Activated CD4-positive, alpha-beta T cell treated with anti-CD3 and anti-CD28 coated beads, Interleukin-2, amount 50 U/mL, for 48 hours (primary cell): ENCODE measurements at regions not wholly inside any gene's neighbourhood (a gene's known extent, or its start where the extent isn't known, plus 50 kb on each side); places are given as distances from the start of the nearest gene placed in this dataset.

ENCODE experiments used
- DNase-seq, 2 experiments: peaks; one replicate each; pipeline ENCODE4 v3.0.0-alpha.2; 2020

GRCh38 chr10:69684020-69684980 lies 54.3 kb downstream of the FAM241B start:
- no peak for DNase-seq

- DNase-seq = no peak
These were observed 54.9 kb downstream of the FAM241B start for GRCh38 chr10:69684981-69685353.

GRCh38 chr10:69685426-69685801 lies 55.4 kb downstream of the FAM241B start:
- DNase-seq = no peak

- no peak for DNase-seq
These were observed 55.9 kb downstream of the FAM241B start for GRCh38 chr10:69685802-69686585.

- DNase-seq = no peak
These were observed 56.8 kb downstream of the FAM241B start for GRCh38 chr10:69686866-69687265.

GRCh38 chr10:69687426-69687825 lies 57.4 kb downstream of the FAM241B start:
- DNase-seq = no peak

- DNase-seq = no peak
These were observed 62.2 kb downstream of the FAM241B start for GRCh38 chr10:69692267-69692666.

GRCh38 chr10:69692891-69693290 lies 62.8 kb downstream of the FAM241B start:
- no peak for DNase-seq

- DNase-seq = no peak
These were observed 63.8 kb downstream of the FAM241B start for GRCh38 chr10:69693886-69694285.

- peak in 1 of 2 experiments; percentile 21 for DNase-seq
These were observed 66.2 kb downstream of the FAM241B start for GRCh38 chr10:69696073-69696731.

GRCh38 chr10:69697006-69697405 lies 67.0 kb downstream of the FAM241B start:
- DNase-seq = no peak

GRCh38 chr10:69703256-69703655 lies 73.2 kb downstream of the FAM241B start:
- no peak for DNase-seq

- no peak for DNase-seq
These were observed 74.0 kb downstream of the FAM241B start for GRCh38 chr10:69703766-69704630.

- DNase-seq = no peak
These were observed 79.4 kb downstream of the FAM241B start for GRCh38 chr10:69709366-69709941.

GRCh38 chr10:69710008-69710888 lies 80.2 kb downstream of the FAM241B start:
- no peak for DNase-seq

- DNase-seq = no peak
These were observed 82.3 kb downstream of the FAM241B start for GRCh38 chr10:69712342-69712741.

- DNase-seq = no peak
These were observed 84.5 kb downstream of the FAM241B start for GRCh38 chr10:69714572-69714971.

- no peak for DNase-seq
These were observed 85.3 kb downstream of the FAM241B start for GRCh38 chr10:69715156-69715898.

- DNase-seq = no peak
These were observed 85.7 kb upstream of the COL13A1 start for GRCh38 chr10:69715899-69716606.
